ENCODE measurements at regions not wholly inside any gene's neighbourhood (a gene's known extent, or its start where the extent isn't known, plus 50 kb on each side); places are given as distances from the start of the nearest gene placed in this dataset.

DNA sequence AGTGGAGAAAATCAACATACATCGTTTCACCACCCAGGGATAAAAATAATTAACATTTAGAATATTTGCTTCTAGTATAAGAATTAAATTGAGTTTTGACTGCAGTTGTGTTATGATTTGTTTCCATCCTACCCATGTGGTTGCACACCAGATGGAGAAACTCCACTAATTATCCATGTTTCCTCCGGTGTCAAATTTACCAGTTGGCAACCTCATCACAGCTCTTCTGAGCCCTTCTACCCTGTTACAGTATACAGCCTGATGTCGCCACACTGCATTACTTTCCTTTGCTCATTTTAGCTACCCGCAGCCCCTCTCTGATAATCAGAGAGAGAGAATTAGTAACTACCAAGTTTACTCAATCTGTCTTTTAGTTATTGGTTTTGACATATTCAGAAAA lies 411.2 kb downstream of the DTHD1 start:
- no peak overlapping the region for H3K4me2 ChIP-seq (ENCODE audit: insufficient read depth, low read length, poor library complexity, severe bottlenecking)
- no peak overlapping the region for H3K4me3 ChIP-seq (ENCODE audit: low read length in 2 of 2)
- no peak overlapping the region for H3K18ac ChIP-seq (ENCODE audit: low read length)
- no peak for DNase-seq (ENCODE audit: low spot score)
- H4K91ac ChIP-seq (ENCODE audit: low read depth, low read length, poor library complexity) = no peak overlapping the region
- H3K23ac ChIP-seq (ENCODE audit: low read depth, low read length, poor library complexity) = no peak overlapping the region
- no peak overlapping the region for H2AFZ ChIP-seq (ENCODE audit: low read length)
- H3K36me3 ChIP-seq (replicated peaks in 1 of 2; ENCODE audit: control insufficient read depth in 2 of 2, insufficient read depth in 2 of 2, low read length in 2 of 2) = no peaks in the 10 kb centered on the region
- H2BK12ac ChIP-seq (ENCODE audit: low read length) = no peak overlapping the region
- no peak overlapping the region for H3K4ac ChIP-seq (ENCODE audit: low read length)
- H4K8ac ChIP-seq (ENCODE audit: low read depth, low read length) = no peak overlapping the region
- H2BK5ac ChIP-seq (ENCODE audit: low read length) = no peak overlapping the region
- H2AK5ac ChIP-seq (ENCODE audit: low read depth, low read length) = no peak overlapping the region
- WGBS, 2 donors (ENCODE audit: extremely low coverage in 2 of 2, insufficient read length in 2 of 2, insufficient replicate concordance in 1 of 2) = no CpG with 5 or more reads among the region's 4 CpGs
- H2BK120ac ChIP-seq (ENCODE audit: low read depth, low read length) = no peak overlapping the region
- no peaks in the 10 kb centered on the region for H3K9me3 ChIP-seq (replicated peaks in 1 of 2; ENCODE audit: control insufficient read depth in 2 of 2, insufficient read depth in 1 of 2, low read depth in 1 of 2, low read length in 2 of 2)
- H3K4me1 ChIP-seq (ENCODE audit: control insufficient read depth in 2 of 2, insufficient read depth in 1 of 2, low read depth in 1 of 2, low read length in 2 of 2) = no peaks in the 10 kb centered on the region
- no peaks in the 10 kb centered on the region for H3K27me3 ChIP-seq (ENCODE audit: control insufficient read depth in 3 of 3, insufficient read depth in 3 of 3, low read depth in 1 of 3, low read length in 3 of 3)
- H3K27ac ChIP-seq (replicated peaks; ENCODE audit: low read length) = no peak overlapping the region
- H2BK15ac ChIP-seq (ENCODE audit: low read length) = no peak overlapping the region
- H3K14ac ChIP-seq (ENCODE audit: low read length) = no peak overlapping the region
- no peaks in the 10 kb centered on the region for H3K79me1 ChIP-seq (ENCODE audit: low read depth, low read length)
- H3K9ac ChIP-seq (ENCODE audit: low read depth, low read length, poor library complexity) = no peak overlapping the region

- no peaks in the 10 kb centered on the region for H3K27me3 ChIP-seq (ENCODE audit: control insufficient read depth in 3 of 3, insufficient read depth in 3 of 3, low read depth in 1 of 3, low read length in 3 of 3)
- H3K4ac ChIP-seq (ENCODE audit: low read length) = no peak overlapping the region
- H3K9me3 ChIP-seq (replicated peaks in 1 of 2; ENCODE audit: control insufficient read depth in 2 of 2, insufficient read depth in 1 of 2, low read depth in 1 of 2, low read length in 2 of 2) = peaks cover 0 to 4% of the 10 kb centered on the region in 2 donors
- H3K18ac ChIP-seq (ENCODE audit: low read length) = no peak overlapping the region
- no peak overlapping the region for H3K27ac ChIP-seq (replicated peaks; ENCODE audit: low read length)
- H3K9ac ChIP-seq (ENCODE audit: low read depth, low read length, poor library complexity) = no peak overlapping the region
- H3K14ac ChIP-seq (ENCODE audit: low read length) = no peak overlapping the region
- no peaks in the 10 kb centered on the region for H3K4me1 ChIP-seq (ENCODE audit: control insufficient read depth in 2 of 2, insufficient read depth in 1 of 2, low read depth in 1 of 2, low read length in 2 of 2)
- no peak for DNase-seq (ENCODE audit: low spot score)
- no peak overlapping the region for H3K23ac ChIP-seq (ENCODE audit: low read depth, low read length, poor library complexity)
- no peaks in the 10 kb centered on the region for H3K36me3 ChIP-seq (replicated peaks in 1 of 2; ENCODE audit: control insufficient read depth in 2 of 2, insufficient read depth in 2 of 2, low read length in 2 of 2)
- H4K8ac ChIP-seq (ENCODE audit: low read depth, low read length) = no peak overlapping the region
- H3K4me3 ChIP-seq (ENCODE audit: low read length in 2 of 2) = no peak overlapping the region
- no CpG with 5 or more reads among the region's 1 CpG for WGBS, 2 donors (ENCODE audit: extremely low coverage in 2 of 2, insufficient read length in 2 of 2, insufficient replicate concordance in 1 of 2)
- no peak overlapping the region for H2BK120ac ChIP-seq (ENCODE audit: low read depth, low read length)
- no peak overlapping the region for H3K4me2 ChIP-seq (ENCODE audit: insufficient read depth, low read length, poor library complexity, severe bottlenecking)
- no peaks in the 10 kb centered on the region for H3K79me1 ChIP-seq (ENCODE audit: low read depth, low read length)
- H2BK15ac ChIP-seq (ENCODE audit: low read length) = no peak overlapping the region
- H2BK5ac ChIP-seq (ENCODE audit: low read length) = no peak overlapping the region
- no peak overlapping the region for H2AFZ ChIP-seq (ENCODE audit: low read length)
- H2AK5ac ChIP-seq (ENCODE audit: low read depth, low read length) = no peak overlapping the region
- no peak overlapping the region for H2BK12ac ChIP-seq (ENCODE audit: low read length)
- H4K91ac ChIP-seq (ENCODE audit: low read depth, low read length, poor library complexity) = no peak overlapping the region
Observed at GRCh38 chr4:36702245-36702644, 420.8 kb downstream of the DTHD1 start.

DNA sequence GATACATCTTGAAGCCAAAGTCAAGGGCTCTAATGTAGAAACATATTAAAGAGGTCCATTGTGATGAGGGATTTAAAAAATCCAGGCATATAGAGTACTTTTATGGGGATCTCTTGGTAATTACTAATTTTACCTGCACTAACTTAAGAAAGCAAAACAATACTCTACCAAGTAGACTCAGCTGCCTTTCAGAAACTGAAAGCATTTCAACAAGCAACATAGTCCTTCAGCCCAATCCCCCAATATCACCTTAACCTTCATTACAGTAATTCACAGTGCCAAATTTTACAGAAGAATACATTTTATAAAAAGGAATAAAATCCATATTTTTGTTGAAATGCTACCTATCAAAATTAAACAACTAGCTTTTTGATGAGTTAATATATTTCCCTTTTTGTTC lies 422.9 kb downstream of the DTHD1 start:
- no peaks in the 10 kb centered on the region for H3K27me3 ChIP-seq (ENCODE audit: control insufficient read depth in 3 of 3, insufficient read depth in 3 of 3, low read depth in 1 of 3, low read length in 3 of 3)
- no peak overlapping the region for H3K9ac ChIP-seq (ENCODE audit: low read depth, low read length, poor library complexity)
- H2BK15ac ChIP-seq (ENCODE audit: low read length) = no peak overlapping the region
- peaks cover 0 to 4% of the 10 kb centered on the region in 2 donors for H3K9me3 ChIP-seq (replicated peaks in 1 of 2; ENCODE audit: control insufficient read depth in 2 of 2, insufficient read depth in 1 of 2, low read depth in 1 of 2, low read length in 2 of 2)
- no peaks in the 10 kb centered on the region for H3K4me1 ChIP-seq (ENCODE audit: control insufficient read depth in 2 of 2, insufficient read depth in 1 of 2, low read depth in 1 of 2, low read length in 2 of 2)
- H2BK5ac ChIP-seq (ENCODE audit: low read length) = no peak overlapping the region
- DNase-seq (ENCODE audit: low spot score) = no peak
- H2BK12ac ChIP-seq (ENCODE audit: low read length) = no peak overlapping the region
- no peak overlapping the region for H4K91ac ChIP-seq (ENCODE audit: low read depth, low read length, poor library complexity)
- no peak overlapping the region for H2BK120ac ChIP-seq (ENCODE audit: low read depth, low read length)
- no peak overlapping the region for H4K8ac ChIP-seq (ENCODE audit: low read depth, low read length)
- no peak overlapping the region for H2AK5ac ChIP-seq (ENCODE audit: low read depth, low read length)
- no peak overlapping the region for H3K4ac ChIP-seq (ENCODE audit: low read length)
- H3K36me3 ChIP-seq (replicated peaks in 1 of 2; ENCODE audit: control insufficient read depth in 2 of 2, insufficient read depth in 2 of 2, low read length in 2 of 2) = no peaks in the 10 kb centered on the region
- no peak overlapping the region for H3K4me3 ChIP-seq (ENCODE audit: low read length in 2 of 2)
- no peak overlapping the region for H3K14ac ChIP-seq (ENCODE audit: low read length)
- no peak overlapping the region for H3K23ac ChIP-seq (ENCODE audit: low read depth, low read length, poor library complexity)
- no peak overlapping the region for H3K4me2 ChIP-seq (ENCODE audit: insufficient read depth, low read length, poor library complexity, severe bottlenecking)
- H3K27ac ChIP-seq (replicated peaks; ENCODE audit: low read length) = no peak overlapping the region
- no peak overlapping the region for H3K18ac ChIP-seq (ENCODE audit: low read length)
- no peaks in the 10 kb centered on the region for H3K79me1 ChIP-seq (ENCODE audit: low read depth, low read length)
- no peak overlapping the region for H2AFZ ChIP-seq (ENCODE audit: low read length)

DNA sequence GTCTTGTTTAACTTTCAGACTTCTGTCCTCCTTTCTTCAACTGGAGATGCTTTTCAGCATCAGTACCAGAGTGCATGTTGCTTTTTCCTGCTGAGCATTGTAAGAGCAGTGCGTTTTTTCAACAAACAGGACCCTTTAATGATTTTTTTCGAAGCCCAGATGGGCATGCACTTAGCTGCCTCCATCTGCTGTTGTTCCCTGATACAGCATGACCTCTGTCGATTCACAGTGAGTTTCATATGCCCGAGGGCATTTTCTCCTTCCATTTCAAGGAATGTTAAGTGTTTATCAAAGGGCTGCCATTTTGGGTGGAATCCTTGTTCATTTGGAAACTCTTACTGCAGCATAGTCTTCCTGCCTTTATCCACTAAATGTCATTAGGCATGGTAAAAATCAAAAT lies 428.6 kb downstream of the DTHD1 start:
- Histone ChIP-seq H3K27ac (replicated peaks; ENCODE audit: low read length) (no peak overlapping the region), H2BK120ac (ENCODE audit: low read depth, low read length) (no peak overlapping the region), H2AFZ (ENCODE audit: low read length) (no peak overlapping the region), H3K14ac (ENCODE audit: low read length) (no peak overlapping the region), H3K18ac (ENCODE audit: low read length) (no peak overlapping the region), H2BK12ac (ENCODE audit: low read length) (no peak overlapping the region), H3K4me1 (ENCODE audit: control insufficient read depth in 2 of 2, insufficient read depth in 1 of 2, low read depth in 1 of 2, low read length in 2 of 2) (no peaks in the 10 kb centered on the region), H2AK5ac (ENCODE audit: low read depth, low read length) (no peak overlapping the region), H3K23ac (ENCODE audit: low read depth, low read length, poor library complexity) (no peak overlapping the region), H3K36me3 (replicated peaks in 1 of 2; ENCODE audit: control insufficient read depth in 2 of 2, insufficient read depth in 2 of 2, low read length in 2 of 2) (no peaks in the 10 kb centered on the region), H3K27me3 (ENCODE audit: control insufficient read depth in 3 of 3, insufficient read depth in 3 of 3, low read depth in 1 of 3, low read length in 3 of 3) (no peaks in the 10 kb centered on the region), H2BK5ac (ENCODE audit: low read length) (no peak overlapping the region), H4K8ac (ENCODE audit: low read depth, low read length) (no peak overlapping the region), H3K4ac (ENCODE audit: low read length) (no peak overlapping the region), H3K4me2 (ENCODE audit: insufficient read depth, low read length, poor library complexity, severe bottlenecking) (no peak overlapping the region), H4K91ac (ENCODE audit: low read depth, low read length, poor library complexity) (no peak overlapping the region), H2BK15ac (ENCODE audit: low read length) (no peak overlapping the region), H3K9ac (ENCODE audit: low read depth, low read length, poor library complexity) (no peak overlapping the region), H3K4me3 (ENCODE audit: low read length in 2 of 2) (no peak overlapping the region), H3K9me3 (replicated peaks in 1 of 2; ENCODE audit: control insufficient read depth in 2 of 2, insufficient read depth in 1 of 2, low read depth in 1 of 2, low read length in 2 of 2) (no peaks in the 10 kb centered on the region), H3K79me1 (ENCODE audit: low read depth, low read length) (no peaks in the 10 kb centered on the region)
- no CpG with 5 or more reads among the region's 4 CpGs for WGBS, 2 donors (ENCODE audit: extremely low coverage in 2 of 2, insufficient read length in 2 of 2, insufficient replicate concordance in 1 of 2)
- no peak for DNase-seq (ENCODE audit: low spot score)
